ENCODE measurements at regions not wholly inside any gene's neighbourhood (a gene's known extent, or its start where the extent isn't known, plus 50 kb on each side); places are given as distances from the start of the nearest gene placed in this dataset.

DNA sequence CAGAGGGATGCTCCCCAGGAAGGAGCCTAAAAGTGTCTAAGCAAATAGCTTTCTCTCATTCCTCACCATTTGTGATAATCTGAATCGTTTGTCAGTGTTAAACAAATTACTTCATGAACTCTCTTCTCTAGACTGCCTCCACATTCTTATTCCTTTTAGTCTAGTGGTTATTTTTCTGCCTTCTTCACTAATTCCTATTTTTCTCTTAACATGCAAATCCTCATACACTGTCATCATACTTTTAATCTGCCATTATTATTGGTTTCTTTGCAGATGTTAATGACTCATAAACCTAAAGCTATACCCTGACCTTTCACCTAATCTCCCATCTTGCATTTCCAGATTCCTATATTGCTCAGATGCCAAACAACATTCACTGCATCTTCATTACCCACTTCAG lies 428.9 kb downstream of the EFNA5 start:
- H3K36me3 ChIP-seq (ENCODE audit: insufficient read depth in 1 of 2, low read depth in 1 of 2): no peaks in the 10 kb centered on the region
- no peak for DNase-seq
- no peak overlapping the region for H3K4me3 ChIP-seq
- WGBS, 3 donors: 74 to 83% (median 81%) methylated on average over 1 of the region's 1 CpG
- H3K27ac ChIP-seq: no peak overlapping the region
- ATAC-seq: no peak
- intact Hi-C loops (cut with DNase I): no loop called here
- no peaks in the 10 kb centered on the region for H3K9me3 ChIP-seq
- TF ChIP-seq, protein P1, sequence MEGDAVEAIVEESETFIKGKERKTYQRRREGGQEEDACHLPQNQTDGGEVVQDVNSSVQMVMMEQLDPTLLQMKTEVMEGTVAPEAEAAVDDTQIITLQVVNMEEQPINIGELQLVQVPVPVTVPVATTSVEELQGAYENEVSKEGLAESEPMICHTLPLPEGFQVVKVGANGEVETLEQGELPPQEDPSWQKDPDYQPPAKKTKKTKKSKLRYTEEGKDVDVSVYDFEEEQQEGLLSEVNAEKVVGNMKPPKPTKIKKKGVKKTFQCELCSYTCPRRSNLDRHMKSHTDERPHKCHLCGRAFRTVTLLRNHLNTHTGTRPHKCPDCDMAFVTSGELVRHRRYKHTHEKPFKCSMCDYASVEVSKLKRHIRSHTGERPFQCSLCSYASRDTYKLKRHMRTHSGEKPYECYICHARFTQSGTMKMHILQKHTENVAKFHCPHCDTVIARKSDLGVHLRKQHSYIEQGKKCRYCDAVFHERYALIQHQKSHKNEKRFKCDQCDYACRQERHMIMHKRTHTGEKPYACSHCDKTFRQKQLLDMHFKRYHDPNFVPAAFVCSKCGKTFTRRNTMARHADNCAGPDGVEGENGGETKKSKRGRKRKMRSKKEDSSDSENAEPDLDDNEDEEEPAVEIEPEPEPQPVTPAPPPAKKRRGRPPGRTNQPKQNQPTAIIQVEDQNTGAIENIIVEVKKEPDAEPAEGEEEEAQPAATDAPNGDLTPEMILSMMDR (IDR thresholded peaks at IDR 0.05): no peak
- H3K4me1 ChIP-seq: peaks cover 14% of the 10 kb centered on the region
- no peaks in the 10 kb centered on the region for H3K27me3 ChIP-seq (ENCODE audit: insufficient read depth in 3 of 3, low read length in 2 of 3)

DNA sequence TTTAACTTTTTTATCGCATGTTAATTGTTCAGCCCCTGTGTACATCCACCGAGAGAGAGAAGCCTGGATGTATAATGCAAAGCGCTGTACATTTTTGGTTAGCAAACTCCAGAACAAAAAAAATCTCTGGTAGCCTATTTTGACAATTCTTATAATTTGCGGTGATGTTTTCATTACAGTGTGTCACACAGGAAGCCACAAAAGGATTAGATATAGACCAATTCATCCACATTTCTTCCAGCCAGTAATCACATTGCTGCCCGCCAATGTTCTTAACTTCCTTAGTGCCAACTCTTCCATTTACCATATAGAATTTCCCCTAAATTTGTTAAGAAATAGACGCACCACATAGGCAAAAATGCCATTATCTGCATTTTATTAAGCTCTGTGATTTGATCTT lies 435.6 kb downstream of the EFNA5 start:
- Histone ChIP-seq H3K4me3 (no peak overlapping the region), H3K4me1 (no peaks in the 10 kb centered on the region), H3K27ac (no peak overlapping the region), H3K27me3 (ENCODE audit: insufficient read depth in 3 of 3, low read length in 2 of 3) (no peaks in the 10 kb centered on the region), H3K36me3 (ENCODE audit: insufficient read depth in 1 of 2, low read depth in 1 of 2) (no peaks in the 10 kb centered on the region), H3K9me3 (no peaks in the 10 kb centered on the region)
- no peak for DNase-seq
- intact Hi-C loops (cut with DNase I): no loop called here
- WGBS, 3 donors: 92 to 94% (median 94%) methylated on average over 6 of the region's 6 CpGs
- no peak for ATAC-seq
- TF ChIP-seq, protein P1 (IDR thresholded peaks at IDR 0.05): no peak

DNA sequence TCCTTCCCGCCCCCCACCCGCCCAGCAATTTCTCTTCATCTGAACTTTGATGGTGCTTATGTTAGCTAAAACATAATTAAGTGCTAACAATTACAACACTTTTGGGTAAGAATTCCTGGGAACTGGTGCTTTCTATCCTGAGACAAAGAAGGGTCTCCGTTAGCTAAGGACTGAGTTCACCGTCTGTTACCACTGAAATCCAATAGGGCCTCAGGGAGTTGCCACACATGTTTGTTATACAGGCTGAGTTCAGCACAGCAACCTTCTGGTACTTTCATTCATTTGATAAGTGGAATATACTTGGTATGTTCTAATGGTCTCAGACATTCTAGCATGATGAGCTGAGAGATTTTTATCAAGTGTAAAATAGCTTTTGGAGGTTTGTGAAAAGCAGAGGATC lies 437.9 kb downstream of the EFNA5 start:
- no peaks in the 10 kb centered on the region for H3K9me3 ChIP-seq
- no peaks in the 10 kb centered on the region for H3K36me3 ChIP-seq (ENCODE audit: insufficient read depth in 1 of 2, low read depth in 1 of 2)
- DNase-seq (no peak), ATAC-seq (no peak)
- H3K27ac ChIP-seq: no peak overlapping the region
- intact Hi-C loops (cut with DNase I): no loop called here
- TF ChIP-seq, protein P1 (IDR thresholded peaks at IDR 0.05): no peak
- no peaks in the 10 kb centered on the region for H3K4me1 ChIP-seq
- 65 to 81% (median 76%) methylated on average over 4 of the region's 4 CpGs for WGBS, 3 donors
- H3K4me3 ChIP-seq: no peak overlapping the region
- H3K27me3 ChIP-seq (ENCODE audit: insufficient read depth in 3 of 3, low read length in 2 of 3): no peaks in the 10 kb centered on the region

DNA sequence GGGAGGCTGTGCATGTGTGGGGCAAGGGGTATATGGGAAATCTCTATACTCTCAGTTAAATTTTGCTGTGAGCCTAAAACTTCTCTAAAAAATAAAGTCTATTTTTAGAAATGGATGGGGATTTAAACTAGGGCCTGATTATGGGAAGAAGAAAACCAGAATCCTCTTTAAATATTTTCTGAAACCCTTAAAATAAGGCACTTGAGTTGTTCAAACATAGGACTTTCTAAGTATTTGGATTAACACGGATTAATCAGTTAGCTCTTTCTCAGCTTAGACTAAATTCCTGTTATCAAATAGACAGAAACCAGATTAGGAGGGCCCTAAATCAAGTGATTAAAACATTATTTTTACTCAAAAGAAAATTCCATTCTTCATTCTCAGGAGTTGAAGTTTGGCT lies 438.4 kb downstream of the EFNA5 start:
- Histone ChIP-seq H3K4me3 (no peak overlapping the region), H3K9me3 (no peaks in the 10 kb centered on the region), H3K27ac (no peak overlapping the region), H3K36me3 (ENCODE audit: insufficient read depth in 1 of 2, low read depth in 1 of 2) (no peaks in the 10 kb centered on the region), H3K27me3 (ENCODE audit: insufficient read depth in 3 of 3, low read length in 2 of 3) (no peaks in the 10 kb centered on the region), H3K4me1 (no peaks in the 10 kb centered on the region)
- TF ChIP-seq, protein P1 (IDR thresholded peaks at IDR 0.05): no peak
- intact Hi-C loops (cut with DNase I): no loop called here
- ATAC-seq: no peak
- 86 to 91% (median 88%) methylated on average over 1 of the region's 1 CpG for WGBS, 3 donors
- DNase-seq: no peak

DNA sequence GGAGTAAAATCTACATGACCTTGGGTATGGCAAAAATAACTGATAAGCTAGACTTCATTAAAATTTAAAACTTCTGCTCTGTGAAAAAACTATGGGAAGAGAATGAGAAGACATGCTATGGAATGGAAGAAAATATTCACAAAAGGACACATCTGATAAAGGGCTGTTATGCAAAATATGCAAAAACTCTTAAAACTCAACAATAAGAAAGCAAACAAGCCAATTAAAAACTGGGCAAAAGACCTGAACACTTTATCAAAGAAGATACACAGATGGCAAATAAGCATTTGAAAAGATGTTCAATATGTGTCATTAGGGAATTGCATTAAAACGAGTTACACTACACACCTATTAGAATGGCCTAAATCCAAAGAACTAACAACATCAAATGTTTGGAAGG lies 439.5 kb downstream of the EFNA5 start:
- Histone ChIP-seq H3K4me3 (no peak overlapping the region), H3K27me3 (ENCODE audit: insufficient read depth in 3 of 3, low read length in 2 of 3) (no peaks in the 10 kb centered on the region), H3K27ac (no peak overlapping the region), H3K9me3 (no peaks in the 10 kb centered on the region), H3K4me1 (no peaks in the 10 kb centered on the region), H3K36me3 (ENCODE audit: insufficient read depth in 1 of 2, low read depth in 1 of 2) (no peaks in the 10 kb centered on the region)
- ATAC-seq (no peak), DNase-seq (no peak)
- intact Hi-C loops (cut with DNase I): no loop called here
- WGBS, 3 donors: 39 to 60% (median 44%) methylated on average over 1 of the region's 1 CpG
- TF ChIP-seq, protein P1 (IDR thresholded peaks at IDR 0.05): no peak
